OCI-LY1 (cell line): ENCODE measurements at regions not wholly inside any gene's neighbourhood (a gene's known extent, or its start where the extent isn't known, plus 50 kb on each side); places are given as distances from the start of the nearest gene placed in this dataset.

Experiments
- EZH2 ChIP-seq: fragments of 200-600 bp; sonication (generic), shearing (Covaris generic); IDR thresholded peaks from 2 replicates; pipeline ENCODE4 v1.8.0; 2017; ENCODE audit warnings: borderline replicate concordance, mixed run types, mild to moderate bottlenecking, antibody characterized with exemption, low read length, moderate library complexity, mixed read lengths
- TF ChIP-seq, protein P1 (sequence below): fragments of 200-600 bp; sonication (generic), shearing (Covaris generic); IDR thresholded peaks from 2 replicates; pipeline ENCODE4 v1.5.1; 2017; ENCODE audit warnings: mild to moderate bottlenecking, antibody characterized with exemption, low read length, moderate library complexity, mixed read lengths

DNA sequence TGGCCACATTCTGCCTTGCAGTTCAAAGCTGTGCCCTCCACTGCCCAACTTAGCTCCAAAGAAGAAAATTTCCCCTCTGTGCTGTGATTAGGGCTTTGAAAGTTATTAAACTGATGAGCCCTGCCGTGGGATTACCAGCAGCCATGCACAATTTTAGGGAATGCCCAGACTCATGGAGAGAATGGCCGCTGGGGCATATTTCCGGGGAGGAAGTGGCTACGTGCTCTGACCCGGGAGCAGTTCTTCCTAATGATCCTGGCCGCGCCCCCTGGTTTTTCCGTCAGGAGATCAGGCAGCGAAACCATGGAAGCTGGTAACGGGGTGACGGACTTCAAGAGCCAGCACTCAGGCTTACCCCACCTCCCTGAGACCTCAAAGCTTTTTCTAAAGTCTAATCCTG is 365.5 kb upstream of the PFKP start:
- no peak for TF ChIP-seq EZH2
- TF ChIP-seq, protein P1, sequence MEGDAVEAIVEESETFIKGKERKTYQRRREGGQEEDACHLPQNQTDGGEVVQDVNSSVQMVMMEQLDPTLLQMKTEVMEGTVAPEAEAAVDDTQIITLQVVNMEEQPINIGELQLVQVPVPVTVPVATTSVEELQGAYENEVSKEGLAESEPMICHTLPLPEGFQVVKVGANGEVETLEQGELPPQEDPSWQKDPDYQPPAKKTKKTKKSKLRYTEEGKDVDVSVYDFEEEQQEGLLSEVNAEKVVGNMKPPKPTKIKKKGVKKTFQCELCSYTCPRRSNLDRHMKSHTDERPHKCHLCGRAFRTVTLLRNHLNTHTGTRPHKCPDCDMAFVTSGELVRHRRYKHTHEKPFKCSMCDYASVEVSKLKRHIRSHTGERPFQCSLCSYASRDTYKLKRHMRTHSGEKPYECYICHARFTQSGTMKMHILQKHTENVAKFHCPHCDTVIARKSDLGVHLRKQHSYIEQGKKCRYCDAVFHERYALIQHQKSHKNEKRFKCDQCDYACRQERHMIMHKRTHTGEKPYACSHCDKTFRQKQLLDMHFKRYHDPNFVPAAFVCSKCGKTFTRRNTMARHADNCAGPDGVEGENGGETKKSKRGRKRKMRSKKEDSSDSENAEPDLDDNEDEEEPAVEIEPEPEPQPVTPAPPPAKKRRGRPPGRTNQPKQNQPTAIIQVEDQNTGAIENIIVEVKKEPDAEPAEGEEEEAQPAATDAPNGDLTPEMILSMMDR: no peak
